IMR-90 (cell line): ENCODE measurements at regions not wholly inside any gene's neighbourhood (a gene's known extent, or its start where the extent isn't known, plus 50 kb on each side); places are given as distances from the start of the nearest gene placed in this dataset.

Experiments used
- ATAC-seq: fragments of 200-7000 bp; cut with Tn5 transposase; 2 replicates; pipeline ENCODE4 v1.9.1; 2020; ENCODE audit warnings: low read depth, mild to moderate bottlenecking, moderate library complexity
- BruUV-seq: library from RNA; stranded (reverse); fragments of 400-500 nt; replicated peaks from 2 replicates; lab custom pipeline; 2021; lab: Mats Ljungman, UMichigan
- CTCF ChIA-PET: fragments of 300-600 bp; formaldehyde crosslinking; extraction: SDS; loops from one replicate; lab custom pipeline; 2021; ENCODE audit warnings: antibody characterized with exemption; lab: Yijun Ruan, JAX
- POLR2A ChIA-PET: fragments of 300-600 bp; sonication (Branson Sonifier 250); formaldehyde crosslinking; loops from one replicate; lab custom pipeline; 2022; ENCODE audit warnings: antibody characterized with exemption; ENCODE audit not compliant: unreplicated experiment; lab: Charles Lee
- DNase-seq: peaks from one replicate; pipeline ENCODE4 v3.0.0; 2013
- H2AFZ ChIP-seq: replicated peaks from 2 replicates; pipeline ENCODE3; 2013; ENCODE audit warnings: low read length, mild to moderate bottlenecking; ENCODE audit not compliant: poor library complexity
- H2AK5ac ChIP-seq: 2 replicates; pipeline ENCODE4 v1.6.1; 2013; ENCODE audit warnings: low read depth, low read length, inconsistent platforms
- H2AK9ac ChIP-seq: replicated peaks from 2 replicates; pipeline ENCODE3; 2013; ENCODE audit warnings: mild to moderate bottlenecking, low read depth, low read length, moderate library complexity; ENCODE audit not compliant: poor library complexity
- H2BK120ac ChIP-seq: 2 replicates; pipeline ENCODE4 v1.6.1; 2013; ENCODE audit warnings: low read depth, low read length, inconsistent platforms
- H2BK15ac ChIP-seq: 3 replicates; pipeline ENCODE4 v1.6.1; 2013; ENCODE audit warnings: low read depth, low read length, inconsistent platforms
- H2BK20ac ChIP-seq: 2 replicates; pipeline ENCODE4 v1.6.1; 2013; ENCODE audit warnings: low read depth, mild to moderate bottlenecking, inconsistent platforms, low read length, moderate library complexity
- H2BK5ac ChIP-seq: 2 replicates; pipeline ENCODE4 v1.6.1; 2013; ENCODE audit warnings: mild to moderate bottlenecking, low read depth, low read length, inconsistent platforms; ENCODE audit not compliant: poor library complexity, severe bottlenecking
- H3K14ac ChIP-seq: replicated peaks from 2 replicates; pipeline ENCODE4 v1.6.1; 2013; ENCODE audit warnings: low read depth, low read length, inconsistent platforms
- H3K18ac ChIP-seq: 2 replicates; pipeline ENCODE4 v1.6.1; 2013; ENCODE audit warnings: low read depth, low read length, control low read depth
- H3K23ac ChIP-seq: 2 replicates; pipeline ENCODE4 v1.6.1; 2013; ENCODE audit warnings: low read depth, low read length, inconsistent platforms
- H3K27ac ChIP-seq: 2 replicates; pipeline ENCODE4 v1.5.1; 2013; ENCODE audit warnings: mild to moderate bottlenecking, control low read depth, low read length; ENCODE audit not compliant: insufficient read depth
- H3K27me3 ChIP-seq: 2 replicates; pipeline ENCODE4 v1.6.1; 2013; ENCODE audit warnings: low read length; ENCODE audit not compliant: control insufficient read depth, insufficient read depth
- H3K36me3 ChIP-seq: 2 replicates; pipeline ENCODE4 v1.6.1; 2013; ENCODE audit warnings: low read length, mixed read lengths; ENCODE audit not compliant: control insufficient read depth, insufficient read depth
- H3K4ac ChIP-seq: 2 replicates; pipeline ENCODE4 v1.6.1; 2013; ENCODE audit warnings: low read depth, low read length, inconsistent platforms
- H3K4me1 ChIP-seq: 2 replicates; pipeline ENCODE4 v1.6.1; 2013; ENCODE audit warnings: low read length, mixed read lengths; ENCODE audit not compliant: control insufficient read depth, insufficient read depth
- H3K4me2 ChIP-seq: 2 replicates; pipeline ENCODE4 v1.6.1; 2013; ENCODE audit warnings: low read depth, mild to moderate bottlenecking, control low read depth, low read length, moderate library complexity
- H3K4me3 ChIP-seq: 2 replicates; pipeline ENCODE4 v1.5.1; 2013; ENCODE audit warnings: low read depth, mild to moderate bottlenecking, control low read depth, low read length, moderate library complexity; ENCODE audit not compliant: insufficient read depth
- H3K56ac ChIP-seq: 2 replicates; pipeline ENCODE4 v1.6.1; 2013; ENCODE audit warnings: low read length, inconsistent platforms; ENCODE audit not compliant: insufficient read depth; ENCODE audit errors: extremely low read depth
- H3K79me1 ChIP-seq, 2 experiments: 2 replicates each; pipeline ENCODE4 v1.6.1; 2013; ENCODE audit warnings: low read length in 2 of 2, inconsistent platforms in 1 of 2, low read depth in 1 of 2
- H3K9ac ChIP-seq: 2 replicates; pipeline ENCODE4 v1.6.1; 2013; ENCODE audit warnings: low read depth, low read length, control low read depth
- H3K9me1 ChIP-seq: 2 replicates; pipeline ENCODE4 v1.6.1; 2013; ENCODE audit warnings: low read length, inconsistent platforms; ENCODE audit not compliant: insufficient read depth
- H3K9me3 ChIP-seq: 2 replicates; pipeline ENCODE4 v1.6.1; 2013; ENCODE audit warnings: low read length; ENCODE audit not compliant: control insufficient read depth, insufficient read depth
- H4K20me1 ChIP-seq: 2 replicates; pipeline ENCODE4 v1.6.1; 2013; ENCODE audit warnings: low read length, inconsistent platforms; ENCODE audit not compliant: insufficient read depth
- H4K5ac ChIP-seq: 2 replicates; pipeline ENCODE4 v1.6.1; 2013; ENCODE audit warnings: mild to moderate bottlenecking, low read depth, low read length, control low read depth
- H4K8ac ChIP-seq, 2 experiments: 2 replicates each; pipeline ENCODE4 v1.6.1; 2013; ENCODE audit warnings: low read depth in 2 of 2, low read length in 2 of 2, control low read depth in 1 of 2, inconsistent platforms in 1 of 2
- H4K91ac ChIP-seq: 2 replicates; pipeline ENCODE4 v1.6.1; 2013; ENCODE audit warnings: low read depth, low read length, inconsistent platforms; ENCODE audit not compliant: insufficient read depth
- CHD1 ChIP-seq: IDR thresholded peaks from 2 replicates; pipeline ENCODE4 v1.6.1; 2012; ENCODE audit warnings: low read depth, low read length, improper control_type of control experiment
- ELK1 ChIP-seq: fragments of 150-350 bp; IDR thresholded peaks from 2 replicates; pipeline ENCODE4 v1.6.1; 2016; ENCODE audit warnings: low read depth, mild to moderate bottlenecking, low read length, moderate library complexity, borderline replicate concordance
- MAFK ChIP-seq: IDR thresholded peaks from 2 replicates; pipeline ENCODE4 v1.6.1; 2012; ENCODE audit warnings: low read depth, low read length, improper control_type of control experiment
- MAZ ChIP-seq: IDR thresholded peaks from 2 replicates; pipeline ENCODE4 v1.6.1; 2012; ENCODE audit warnings: low read depth, mild to moderate bottlenecking, low read length, improper control_type of control experiment, moderate library complexity, borderline replicate concordance
- RFX5 ChIP-seq: IDR thresholded peaks from 2 replicates; pipeline ENCODE4 v1.8.0; 2012; ENCODE audit warnings: low read depth, mild to moderate bottlenecking, low read length, moderate library complexity
- WGBS, 2 experiments: methylation state at CpG; one replicate each; pipeline versions ENCODE4 v1.1.5 to v1.1.7; 2013; ENCODE audit warnings: missing lambda C conversion rate in 2 of 2; ENCODE audit not compliant: insufficient read length in 1 of 2; ENCODE audit errors: extremely low coverage in 2 of 2; 5-methylcytosine and 5-hydroxymethylcytosine counted together
- dilution Hi-C: fragments of 300-500 bp; cut with HindIII; formaldehyde crosslinking; loops from one replicate; pipeline ENCODE4 v1.14.3; 2018; ENCODE audit warnings: low sequenced_read_pairs; ENCODE audit not compliant: unreplicated experiment
- in situ Hi-C: fragments of 300-500 bp; cut with MboI; formaldehyde crosslinking; loops from 3 replicates; pipeline ENCODE4 v1.14.3; 2019; ENCODE audit warnings: low sequenced_read_pairs, inconsistent platforms, mixed read lengths
- intact Hi-C: fragments of 100-400 bp; cut with micrococcal nuclease; formaldehyde crosslinking; loops from 2 replicates; pipeline ENCODE4 v1.10.0; 2022
- TF ChIP-seq, protein P1 (sequence below): fragments of 150-350 bp; IDR thresholded peaks from 2 replicates; pipeline ENCODE4 v1.6.1; 2017; ENCODE audit warnings: mild to moderate bottlenecking, antibody characterized with exemption, low read length, low read depth
- TF ChIP-seq, protein P2 (sequence below): conservative IDR thresholded peaks from 2 replicates; pipeline ENCODE4 v1.5.1; 2012; ENCODE audit warnings: mild to moderate bottlenecking, low read depth, low read length, improper control_type of control experiment

GRCh38 chr7:39845006-39845405 lies 105.0 kb upstream of the CDK13 start:
- Histone ChIP-seq H4K20me1 (no peaks in the 10 kb centered on the region), H3K4me1 (no peaks in the 10 kb centered on the region), H3K4me3 (no peak overlapping the region), H3K27ac (no peak overlapping the region), H2BK5ac (no peak overlapping the region), H3K9me3 (no peaks in the 10 kb centered on the region), H4K91ac (no peak overlapping the region), H3K18ac (no peak overlapping the region), H3K9me1 (no peaks in the 10 kb centered on the region), H2AK9ac (no peak overlapping the region), H2BK120ac (no peak overlapping the region), H3K36me3 (no peaks in the 10 kb centered on the region), H2BK20ac (no peak overlapping the region), H3K56ac (no peak overlapping the region), H3K14ac (no peak overlapping the region), H2BK15ac (no peak overlapping the region), H3K9ac (no peak overlapping the region), H4K8ac (no peak overlapping the region), H3K23ac (no peak overlapping the region), H3K27me3 (peaks cover 9% of the 10 kb centered on the region), H3K79me1 (no peaks in the 10 kb centered on the region), H3K4me2 (no peak overlapping the region), H2AFZ (no peak overlapping the region), H3K4ac (no peak overlapping the region), H4K5ac (no peak overlapping the region), H2AK5ac (no peak overlapping the region)
- ChIA-PET CTCF (interaction anchor here (0.5 kb wide), 1 partner anchor 33 kb away, joined by 3 read pairs; no protein-coding TSS in a partner anchor), POLR2A (no interaction called here)
- DNase-seq (no peak), ATAC-seq (no peak)
- in situ Hi-C loops, result no loop called here
- 71% methylated on average over 1 of the region's 2 CpGs; no CpG with 5 or more reads in 1 of the 2 experiments for WGBS, 2 experiments
- BruUV-seq, result no TSS peak
- intact Hi-C loops, result no loop called here
- TF ChIP-seq MAFK (no peak), ELK1 (no peak), RFX5 (no peak), CHD1 (no peak), MAZ (no peak)
- TF ChIP-seq, protein P1, sequence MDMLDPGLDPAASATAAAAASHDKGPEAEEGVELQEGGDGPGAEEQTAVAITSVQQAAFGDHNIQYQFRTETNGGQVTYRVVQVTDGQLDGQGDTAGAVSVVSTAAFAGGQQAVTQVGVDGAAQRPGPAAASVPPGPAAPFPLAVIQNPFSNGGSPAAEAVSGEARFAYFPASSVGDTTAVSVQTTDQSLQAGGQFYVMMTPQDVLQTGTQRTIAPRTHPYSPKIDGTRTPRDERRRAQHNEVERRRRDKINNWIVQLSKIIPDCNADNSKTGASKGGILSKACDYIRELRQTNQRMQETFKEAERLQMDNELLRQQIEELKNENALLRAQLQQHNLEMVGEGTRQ, result no peak
- TF ChIP-seq, protein P2, sequence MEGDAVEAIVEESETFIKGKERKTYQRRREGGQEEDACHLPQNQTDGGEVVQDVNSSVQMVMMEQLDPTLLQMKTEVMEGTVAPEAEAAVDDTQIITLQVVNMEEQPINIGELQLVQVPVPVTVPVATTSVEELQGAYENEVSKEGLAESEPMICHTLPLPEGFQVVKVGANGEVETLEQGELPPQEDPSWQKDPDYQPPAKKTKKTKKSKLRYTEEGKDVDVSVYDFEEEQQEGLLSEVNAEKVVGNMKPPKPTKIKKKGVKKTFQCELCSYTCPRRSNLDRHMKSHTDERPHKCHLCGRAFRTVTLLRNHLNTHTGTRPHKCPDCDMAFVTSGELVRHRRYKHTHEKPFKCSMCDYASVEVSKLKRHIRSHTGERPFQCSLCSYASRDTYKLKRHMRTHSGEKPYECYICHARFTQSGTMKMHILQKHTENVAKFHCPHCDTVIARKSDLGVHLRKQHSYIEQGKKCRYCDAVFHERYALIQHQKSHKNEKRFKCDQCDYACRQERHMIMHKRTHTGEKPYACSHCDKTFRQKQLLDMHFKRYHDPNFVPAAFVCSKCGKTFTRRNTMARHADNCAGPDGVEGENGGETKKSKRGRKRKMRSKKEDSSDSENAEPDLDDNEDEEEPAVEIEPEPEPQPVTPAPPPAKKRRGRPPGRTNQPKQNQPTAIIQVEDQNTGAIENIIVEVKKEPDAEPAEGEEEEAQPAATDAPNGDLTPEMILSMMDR, result no peak
- dilution Hi-C loops, result no loop called here
